WTC11 (cell line): ENCODE measurements at regions not wholly inside any gene's neighbourhood (a gene's known extent, or its start where the extent isn't known, plus 50 kb on each side); places are given as distances from the start of the nearest gene placed in this dataset.
"Not testable (repeated sequence)": the region's sequence is repeated elsewhere in the genome, so short reads cannot be mapped to it uniquely, and the experiment has no call there.

Source experiments
- CBFB ChIP-seq: sonication (generic); formaldehyde crosslinking; IDR thresholded peaks from 2 replicates; pipeline ENCODE4 v1.8.1; 2022; ENCODE audit warnings: mild to moderate bottlenecking, low read depth, missing genetic modification reagents
- CTCF ChIP-seq: fragments of 200-600 bp; IDR thresholded peaks from 2 replicates; pipeline ENCODE4 v1.8.0; 2022; ENCODE audit warnings: antibody characterized with exemption
- E2F5 ChIP-seq: sonication (generic); formaldehyde crosslinking; IDR thresholded peaks from 2 replicates; pipeline ENCODE4 v1.8.1; 2022; ENCODE audit warnings: mild to moderate bottlenecking, moderate library complexity, missing genetic modification reagents
- ETV6 ChIP-seq: sonication (generic); formaldehyde crosslinking; IDR thresholded peaks from 2 replicates; pipeline ENCODE4 v1.8.1; 2022; ENCODE audit warnings: mild to moderate bottlenecking, missing genetic modification reagents
- FOXP4 ChIP-seq: sonication (generic); formaldehyde crosslinking; IDR thresholded peaks from 2 replicates; pipeline ENCODE4 v1.8.0; 2022; ENCODE audit warnings: mild to moderate bottlenecking, missing genetic modification reagents
- HMGXB4 ChIP-seq: sonication (generic); formaldehyde crosslinking; IDR thresholded peaks from 2 replicates; pipeline ENCODE4 v1.8.1; 2023; ENCODE audit warnings: mild to moderate bottlenecking, moderate library complexity, missing genetic modification reagents
- JAZF1 ChIP-seq: fragments of 250-450 bp; sonication (Bioruptor Pico); IDR thresholded peaks from 2 replicates; pipeline ENCODE4 v1.9.0; 2021; ENCODE audit warnings: moderate library complexity, mild to moderate bottlenecking, inconsistent platforms
- MLX ChIP-seq: sonication (generic); formaldehyde crosslinking; IDR thresholded peaks from 2 replicates; pipeline ENCODE4 v1.8.1; 2023; ENCODE audit warnings: mild to moderate bottlenecking, missing genetic modification reagents, moderate library complexity
- RELA ChIP-seq: sonication (generic); formaldehyde crosslinking; IDR thresholded peaks from 2 replicates; pipeline ENCODE4 v1.8.1; 2022; ENCODE audit warnings: missing genetic modification reagents, mild to moderate bottlenecking, borderline replicate concordance
- TEAD4 ChIP-seq: sonication (generic); formaldehyde crosslinking; IDR thresholded peaks from 2 replicates; pipeline ENCODE4 v1.8.0; 2022; ENCODE audit warnings: mild to moderate bottlenecking, missing genetic modification reagents
- TP53 ChIP-seq: sonication (generic); formaldehyde crosslinking; IDR thresholded peaks from 2 replicates; pipeline ENCODE4 v1.8.1; 2023; ENCODE audit warnings: mild to moderate bottlenecking, missing genetic modification reagents
- USF1 ChIP-seq: sonication (generic); formaldehyde crosslinking; IDR thresholded peaks from 2 replicates; pipeline ENCODE4 v1.8.0; 2022; ENCODE audit warnings: mild to moderate bottlenecking, missing genetic modification reagents
- ZNF512 ChIP-seq: sonication (generic); formaldehyde crosslinking; IDR thresholded peaks from 2 replicates; pipeline ENCODE4 v1.8.1; 2022; ENCODE audit warnings: missing genetic modification reagents, borderline replicate concordance

GRCh38 chr9:23046026-23046425 is 599.4 kb downstream of the DMRTA1 start:
- TF ChIP-seq MLX (CRISPR knock-in tag); RELA; CTCF; FOXP4 (CRISPR knock-in tag); ZNF512 (CRISPR knock-in tag); JAZF1; TEAD4 (CRISPR knock-in tag); HMGXB4 (CRISPR knock-in tag); E2F5 (CRISPR knock-in tag); CBFB (CRISPR knock-in tag); ETV6 (CRISPR knock-in tag); USF1 (CRISPR knock-in tag); TP53 (CRISPR knock-in tag): not testable (repeated sequence)
